Activated T-helper 2 cell treated with anti-CD3 and anti-CD28 coated beads, Interferon-gamma antibody, Interleukin-2, Interleukin-4, amounts not matched to agents 10 μg/mL and 5 μg/mL and 100 μg/mL, durations not matched to agents 14 hours and 24 hours and 36 hours (primary cell): ENCODE measurements at regions not wholly inside any gene's neighbourhood (a gene's known extent, or its start where the extent isn't known, plus 50 kb on each side); places are given as distances from the start of the nearest gene placed in this dataset.

Experiments used
- DNase-seq: peaks from one replicate; pipeline ENCODE4 v3.0.0; 2021; ENCODE audit warnings: low spot score
- H3K27ac Mint-ChIP-seq: one replicate; pipeline ENCODE4 v1.8.0; 2021; ENCODE audit warnings: mixed read lengths
- H3K27me3 Mint-ChIP-seq: one replicate; pipeline ENCODE4 v1.8.0; 2021; ENCODE audit warnings: low read depth, mixed read lengths
- H3K36me3 Mint-ChIP-seq: one replicate; pipeline ENCODE4 v1.8.0; 2021; ENCODE audit warnings: low read depth, mixed read lengths
- H3K4me1 Mint-ChIP-seq: one replicate; pipeline ENCODE4 v1.8.0; 2021; ENCODE audit warnings: low read depth, mixed read lengths
- H3K4me3 Mint-ChIP-seq: one replicate; pipeline ENCODE4 v1.8.0; 2021; ENCODE audit warnings: low read depth, mild to moderate bottlenecking, moderate library complexity, mixed read lengths
- H3K9me3 Mint-ChIP-seq: one replicate; pipeline ENCODE4 v1.8.0; 2021; ENCODE audit warnings: mixed read lengths
- intact Hi-C: fragments of 100-400 bp; cut with micrococcal nuclease; formaldehyde crosslinking; loops from one replicate; pipeline ENCODE4 v1.15.1; 2023

- Mint-ChIP-seq H3K4me3 (no peak overlapping the region), H3K36me3 (no peaks in the 10 kb centered on the region), H3K27me3 (peaks cover 21% of the 10 kb centered on the region), H3K27ac (no peak overlapping the region), H3K9me3 (no peaks in the 10 kb centered on the region), H3K4me1 (no peaks in the 10 kb centered on the region)
- no peak for DNase-seq
- intact Hi-C loops: no loop called here
These were observed 78.7 kb upstream of the FAM216B start for GRCh38 chr13:42702716-42703115.

- H3K27me3 Mint-ChIP-seq: peaks cover 12% of the 10 kb centered on the region
- intact Hi-C loops: no loop called here
- no peak overlapping the region for H3K27ac Mint-ChIP-seq
- DNase-seq: no peak
- H3K4me3 Mint-ChIP-seq: no peak overlapping the region
- H3K36me3 Mint-ChIP-seq: no peaks in the 10 kb centered on the region
- H3K9me3 Mint-ChIP-seq: no peaks in the 10 kb centered on the region
- H3K4me1 Mint-ChIP-seq: no peaks in the 10 kb centered on the region
These were observed 77.6 kb upstream of the FAM216B start for GRCh38 chr13:42703740-42704139.

- Mint-ChIP-seq H3K4me3 (no peak overlapping the region), H3K27ac (no peak overlapping the region), H3K36me3 (no peaks in the 10 kb centered on the region), H3K27me3 (peaks cover 11% of the 10 kb centered on the region), H3K4me1 (no peaks in the 10 kb centered on the region), H3K9me3 (no peaks in the 10 kb centered on the region)
- no peak for DNase-seq
- intact Hi-C loops: no loop called here
These were observed 75.1 kb upstream of the FAM216B start for GRCh38 chr13:42706286-42706685.

- Mint-ChIP-seq H3K36me3 (no peaks in the 10 kb centered on the region), H3K4me1 (no peaks in the 10 kb centered on the region), H3K9me3 (no peaks in the 10 kb centered on the region), H3K4me3 (no peak overlapping the region), H3K27me3 (peaks cover 11% of the 10 kb centered on the region), H3K27ac (no peak overlapping the region)
- intact Hi-C loops: no loop called here
- no peak for DNase-seq
These were observed 74.3 kb upstream of the FAM216B start for GRCh38 chr13:42707048-42707447.

GRCh38 chr13:42707586-42707985, 73.8 kb upstream of the FAM216B start:
- no peaks in the 10 kb centered on the region for H3K4me1 Mint-ChIP-seq
- no peaks in the 10 kb centered on the region for H3K9me3 Mint-ChIP-seq

GRCh38 chr13:42708391-42708790, 73.0 kb upstream of the FAM216B start:
- Mint-ChIP-seq H3K4me3 (no peak overlapping the region), H3K36me3 (no peaks in the 10 kb centered on the region), H3K4me1 (no peaks in the 10 kb centered on the region), H3K27ac (no peak overlapping the region), H3K27me3 (peaks cover 7% of the 10 kb centered on the region), H3K9me3 (no peaks in the 10 kb centered on the region)
- no peak for DNase-seq
- intact Hi-C loops: no loop called here

More at GRCh38 chr13:42707586-42707985, 73.8 kb upstream of the FAM216B start:
- DNase-seq: no peak
- H3K4me3 Mint-ChIP-seq: no peak overlapping the region
- intact Hi-C loops: no loop called here
- no peaks in the 10 kb centered on the region for H3K36me3 Mint-ChIP-seq
- H3K27me3 Mint-ChIP-seq: peaks cover 7% of the 10 kb centered on the region
- no peak overlapping the region for H3K27ac Mint-ChIP-seq

GRCh38 chr13:42709276-42709675, 72.1 kb upstream of the FAM216B start:
- Mint-ChIP-seq H3K9me3 (no peaks in the 10 kb centered on the region), H3K27me3 (peaks cover 4% of the 10 kb centered on the region), H3K4me3 (no peak overlapping the region), H3K27ac (no peak overlapping the region), H3K4me1 (no peaks in the 10 kb centered on the region), H3K36me3 (no peaks in the 10 kb centered on the region)
- intact Hi-C loops: no loop called here
- no peak for DNase-seq

GRCh38 chr13:42715909-42716308, 65.5 kb upstream of the FAM216B start:
- Mint-ChIP-seq H3K4me3 (no peak overlapping the region), H3K4me1 (peaks cover 7% of the 10 kb centered on the region), H3K36me3 (no peaks in the 10 kb centered on the region), H3K27me3 (peaks cover 9% of the 10 kb centered on the region), H3K27ac (no peak overlapping the region), H3K9me3 (no peaks in the 10 kb centered on the region)
- DNase-seq: no peak
- intact Hi-C loops: no loop called here

GRCh38 chr13:42717176-42717575, 64.2 kb upstream of the FAM216B start:
- Mint-ChIP-seq H3K27me3 (peaks cover 9% of the 10 kb centered on the region), H3K36me3 (no peaks in the 10 kb centered on the region), H3K4me3 (no peak overlapping the region), H3K27ac (no peak overlapping the region), H3K9me3 (no peaks in the 10 kb centered on the region), H3K4me1 (peaks cover 7% of the 10 kb centered on the region)
- intact Hi-C loops: no loop called here
- DNase-seq: no peak

- no peaks in the 10 kb centered on the region for H3K36me3 Mint-ChIP-seq
- no peak overlapping the region for H3K27ac Mint-ChIP-seq
These were observed 61.1 kb upstream of the FAM216B start for GRCh38 chr13:42720113-42720857.

GRCh38 chr13:42720858-42721219, 60.5 kb upstream of the FAM216B start:
- no peak for DNase-seq
- Mint-ChIP-seq H3K4me3 (no peak overlapping the region), H3K36me3 (no peaks in the 10 kb centered on the region), H3K27me3 (peaks cover 15% of the 10 kb centered on the region), H3K27ac (no peak overlapping the region), H3K4me1 (peaks cover 7% of the 10 kb centered on the region), H3K9me3 (no peaks in the 10 kb centered on the region)
- intact Hi-C loops: no loop called here

More at GRCh38 chr13:42720113-42720857, 61.1 kb upstream of the FAM216B start:
- peaks cover 12% of the 10 kb centered on the region for H3K27me3 Mint-ChIP-seq
- peaks cover 7% of the 10 kb centered on the region for H3K4me1 Mint-ChIP-seq
- no peak overlapping the region for H3K4me3 Mint-ChIP-seq
- intact Hi-C loops: no loop called here
- H3K9me3 Mint-ChIP-seq: no peaks in the 10 kb centered on the region
- no peak for DNase-seq

GRCh38 chr13:42722883-42723539, 58.4 kb upstream of the FAM216B start:
- intact Hi-C loops: no loop called here
- H3K4me3 Mint-ChIP-seq: no peak overlapping the region
- H3K4me1 Mint-ChIP-seq: peaks cover 7% of the 10 kb centered on the region
- DNase-seq: no peak
- H3K27me3 Mint-ChIP-seq: peaks cover 23% of the 10 kb centered on the region
- peaks cover 5% of the 10 kb centered on the region for H3K9me3 Mint-ChIP-seq
- no peak overlapping the region for H3K27ac Mint-ChIP-seq
- H3K36me3 Mint-ChIP-seq: no peaks in the 10 kb centered on the region

- Mint-ChIP-seq H3K4me3 (no peak overlapping the region), H3K9me3 (peaks cover 5% of the 10 kb centered on the region), H3K4me1 (no peaks in the 10 kb centered on the region), H3K27me3 (peaks cover 31% of the 10 kb centered on the region), H3K36me3 (no peaks in the 10 kb centered on the region), H3K27ac (no peak overlapping the region)
- intact Hi-C loops: no loop called here
- DNase-seq: no peak
These were observed 52.7 kb upstream of the FAM216B start for GRCh38 chr13:42728507-42729180.
